Retinal pigment epithelial cell (primary cell): ENCODE measurements at regions not wholly inside any gene's neighbourhood (a gene's known extent, or its start where the extent isn't known, plus 50 kb on each side); places are given as distances from the start of the nearest gene placed in this dataset.
"Not testable (repeated sequence)": the region's sequence is repeated elsewhere in the genome, so short reads cannot be mapped to it uniquely, and the experiment has no call there.

Experiments used
- DNase-seq: peaks from one replicate; pipeline ENCODE4 v3.0.0-alpha.2; 2010; ENCODE audit warnings: low read depth
- H3K4me3 ChIP-seq: 2 replicates; pipeline ENCODE4 v1.5.1; 2011; ENCODE audit warnings: mild to moderate bottlenecking, low read length, control low read depth, moderate library complexity
- TF ChIP-seq, protein P1 (sequence below): conservative IDR thresholded peaks from 2 replicates; pipeline ENCODE4 v1.5.1; 2011; ENCODE audit warnings: low read depth, low read length, control low read depth, inconsistent platforms

DNA sequence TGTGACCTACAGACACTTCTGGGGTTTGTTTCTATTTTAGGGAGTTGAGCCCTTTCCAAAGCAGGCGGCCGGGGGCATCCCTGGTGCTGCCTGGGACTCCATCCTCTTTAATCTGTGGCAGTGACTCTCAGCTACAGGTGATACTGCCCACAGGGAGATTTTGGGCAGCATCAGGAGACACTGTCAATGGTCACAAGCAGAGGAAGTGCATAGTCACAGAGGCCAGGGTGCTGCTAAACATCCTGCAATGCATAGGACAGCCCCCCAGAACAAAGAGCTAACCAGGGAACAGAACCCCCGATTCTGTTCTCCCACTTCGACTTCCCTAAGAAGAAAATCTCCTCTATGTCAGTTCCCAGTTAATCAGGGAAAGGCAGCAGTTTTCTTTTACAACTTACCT is 66.2 kb downstream of the TEX35 start:
- no peak for DNase-seq
- TF ChIP-seq, protein P1, sequence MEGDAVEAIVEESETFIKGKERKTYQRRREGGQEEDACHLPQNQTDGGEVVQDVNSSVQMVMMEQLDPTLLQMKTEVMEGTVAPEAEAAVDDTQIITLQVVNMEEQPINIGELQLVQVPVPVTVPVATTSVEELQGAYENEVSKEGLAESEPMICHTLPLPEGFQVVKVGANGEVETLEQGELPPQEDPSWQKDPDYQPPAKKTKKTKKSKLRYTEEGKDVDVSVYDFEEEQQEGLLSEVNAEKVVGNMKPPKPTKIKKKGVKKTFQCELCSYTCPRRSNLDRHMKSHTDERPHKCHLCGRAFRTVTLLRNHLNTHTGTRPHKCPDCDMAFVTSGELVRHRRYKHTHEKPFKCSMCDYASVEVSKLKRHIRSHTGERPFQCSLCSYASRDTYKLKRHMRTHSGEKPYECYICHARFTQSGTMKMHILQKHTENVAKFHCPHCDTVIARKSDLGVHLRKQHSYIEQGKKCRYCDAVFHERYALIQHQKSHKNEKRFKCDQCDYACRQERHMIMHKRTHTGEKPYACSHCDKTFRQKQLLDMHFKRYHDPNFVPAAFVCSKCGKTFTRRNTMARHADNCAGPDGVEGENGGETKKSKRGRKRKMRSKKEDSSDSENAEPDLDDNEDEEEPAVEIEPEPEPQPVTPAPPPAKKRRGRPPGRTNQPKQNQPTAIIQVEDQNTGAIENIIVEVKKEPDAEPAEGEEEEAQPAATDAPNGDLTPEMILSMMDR, result no peak
- no peak overlapping the region for H3K4me3 ChIP-seq

DNA sequence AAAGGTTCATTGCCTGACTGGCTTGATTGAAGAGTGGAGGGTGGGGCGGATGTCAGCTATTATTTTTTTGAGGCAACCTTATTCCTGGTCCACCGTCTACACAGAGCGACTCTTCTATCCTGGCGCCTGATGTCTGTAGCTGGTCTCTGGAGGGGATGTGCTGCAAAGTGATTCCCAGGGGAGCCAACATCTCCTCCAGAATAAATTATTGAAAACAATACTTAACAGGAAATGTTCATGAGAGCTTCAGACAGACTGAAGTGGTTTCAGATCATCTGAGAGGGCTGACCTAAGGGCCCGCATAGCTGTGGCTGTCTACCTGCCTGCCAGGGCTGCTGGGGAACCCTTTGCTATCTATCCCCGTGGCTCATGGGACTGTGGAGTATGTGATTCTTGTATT is 66.7 kb downstream of the TEX35 start:
- TF ChIP-seq, protein P1, result no peak
- DNase-seq, result no peak
- H3K4me3 ChIP-seq, result no peak overlapping the region

DNA sequence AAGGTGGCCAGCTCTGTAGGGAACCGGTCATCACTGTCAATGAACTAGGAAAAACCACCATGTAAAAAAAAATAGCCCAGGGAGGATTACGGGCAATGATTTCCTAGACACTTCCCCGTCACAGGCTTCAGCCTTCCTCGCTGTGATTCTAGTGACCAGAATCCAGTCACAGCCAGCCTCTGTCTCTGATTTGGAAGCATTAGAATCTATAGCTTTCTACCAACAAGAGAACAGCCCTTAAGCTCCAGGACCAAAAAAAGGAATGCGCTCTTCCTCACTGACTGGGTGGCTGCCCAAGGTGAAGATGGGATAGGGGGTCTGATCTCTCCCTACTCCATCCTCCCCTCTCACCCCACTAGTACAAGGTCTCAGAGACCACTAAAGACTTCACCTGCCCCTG is 67.2 kb downstream of the TEX35 start:
- DNase-seq, result no peak
- TF ChIP-seq, protein P1, result no peak
- H3K4me3 ChIP-seq, result no peak overlapping the region

DNA sequence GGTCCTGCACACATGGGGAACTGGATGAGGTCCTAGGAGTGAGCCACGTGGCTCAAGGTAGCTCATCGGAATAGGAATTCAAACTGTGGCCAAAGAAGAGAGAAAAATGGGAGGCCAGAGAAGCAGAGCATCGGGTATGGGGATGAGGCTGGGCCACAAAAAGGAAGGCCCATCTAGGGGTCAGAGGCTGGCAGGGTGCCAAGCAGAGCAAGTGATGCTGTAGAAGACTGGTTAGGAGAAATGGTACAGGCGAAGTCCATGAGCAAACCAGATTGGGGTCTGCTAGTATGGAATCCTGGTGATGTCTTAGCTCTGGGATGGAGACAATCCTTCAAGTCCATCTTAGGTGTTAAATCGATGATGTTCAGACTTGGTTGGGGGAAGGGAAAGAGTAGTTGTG is 68.0 kb downstream of the TEX35 start:
- TF ChIP-seq, protein P1, result no peak
- no peak for DNase-seq
- no peak overlapping the region for H3K4me3 ChIP-seq

DNA sequence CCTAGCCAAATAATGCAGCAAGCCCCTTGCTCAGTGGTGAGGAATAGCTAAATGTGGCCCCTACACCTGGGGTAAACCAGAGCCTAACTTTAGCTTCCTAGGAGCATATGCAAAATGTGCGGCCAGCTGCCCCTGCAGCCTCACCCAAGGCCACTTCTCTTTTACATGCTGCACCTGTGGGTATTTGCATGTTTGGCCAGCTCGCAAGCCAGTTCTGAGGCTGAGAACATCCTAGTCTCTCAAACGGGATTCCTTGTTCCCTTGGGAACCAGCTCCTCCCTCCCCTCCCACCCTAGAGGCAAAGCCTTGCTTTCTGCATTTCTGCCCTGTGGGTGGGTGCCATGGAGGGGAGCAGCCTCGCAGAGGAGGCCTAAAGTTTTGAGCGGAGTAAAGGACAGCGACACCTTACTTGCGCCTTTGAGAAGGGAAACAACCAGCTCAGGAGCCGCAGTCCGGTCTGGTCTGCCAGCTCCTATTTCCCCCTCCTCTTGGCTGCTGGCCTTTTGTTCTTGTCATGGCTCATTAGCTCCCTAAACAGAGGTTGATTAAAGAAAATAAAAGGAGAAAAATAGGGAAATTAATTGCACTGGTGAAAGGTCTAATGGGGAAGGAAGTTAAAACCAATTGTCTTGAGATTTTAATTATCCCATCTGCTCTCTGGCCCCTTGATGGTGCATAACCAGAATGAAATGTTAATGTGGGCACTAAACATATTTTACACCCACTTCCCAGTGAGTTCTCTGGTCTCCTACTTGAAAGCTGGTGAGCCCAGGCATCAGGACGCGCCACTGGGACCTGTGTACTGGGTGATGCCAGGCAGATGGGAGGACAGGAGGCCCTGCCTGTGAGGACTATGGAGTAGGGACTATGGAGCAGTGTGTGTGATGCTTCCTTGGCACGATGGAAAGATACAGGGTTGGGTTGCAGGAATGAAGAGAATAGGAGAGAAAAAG is 68.7 kb downstream of the TEX35 start:
- no peak for DNase-seq
- TF ChIP-seq, protein P1, result no peak
- no peak overlapping the region for H3K4me3 ChIP-seq

DNA sequence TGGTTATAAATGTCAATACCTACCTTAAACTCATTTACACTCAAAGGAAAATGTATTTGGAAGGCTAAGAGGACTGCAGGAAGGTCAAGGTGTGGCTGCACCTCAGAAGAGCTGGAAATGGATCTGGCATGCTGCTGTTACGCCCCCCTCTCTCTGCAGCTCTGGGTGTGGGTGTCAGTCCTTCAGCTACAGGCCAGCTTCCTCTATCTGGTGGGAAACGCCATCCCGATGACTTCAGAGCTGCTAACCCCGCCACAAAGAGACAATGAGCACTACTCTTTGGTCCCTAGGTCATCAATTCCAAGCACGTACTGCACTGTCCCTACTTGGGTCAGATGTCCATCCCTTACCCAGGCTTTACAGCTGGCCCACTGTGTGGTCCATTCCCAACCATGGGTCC is 74.2 kb downstream of the TEX35 start:
- no peak overlapping the region for H3K4me3 ChIP-seq
- no peak for DNase-seq
- TF ChIP-seq, protein P1, result no peak

DNA sequence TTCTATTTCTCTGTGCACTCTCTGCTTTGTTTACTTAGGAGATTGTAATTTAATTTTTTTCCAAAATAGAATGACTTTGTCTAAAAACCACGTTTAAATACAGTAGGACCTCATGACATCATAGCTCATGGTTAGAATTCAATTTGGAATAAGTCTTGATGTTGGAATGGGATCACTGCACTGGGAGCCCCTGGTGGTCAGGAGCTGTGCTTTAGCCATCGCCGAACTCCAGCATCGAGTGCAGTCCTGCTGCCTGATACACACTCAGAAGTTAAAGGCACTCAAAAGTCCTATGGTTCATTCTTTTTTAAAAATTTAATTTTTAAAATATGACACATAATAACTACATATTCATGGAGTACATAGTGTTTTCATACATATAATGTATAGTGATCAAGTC is 75.1 kb downstream of the TEX35 start:
- H3K4me3 ChIP-seq, result no peak overlapping the region
- DNase-seq, result no peak
- TF ChIP-seq, protein P1, result peak; percentile 3

DNA sequence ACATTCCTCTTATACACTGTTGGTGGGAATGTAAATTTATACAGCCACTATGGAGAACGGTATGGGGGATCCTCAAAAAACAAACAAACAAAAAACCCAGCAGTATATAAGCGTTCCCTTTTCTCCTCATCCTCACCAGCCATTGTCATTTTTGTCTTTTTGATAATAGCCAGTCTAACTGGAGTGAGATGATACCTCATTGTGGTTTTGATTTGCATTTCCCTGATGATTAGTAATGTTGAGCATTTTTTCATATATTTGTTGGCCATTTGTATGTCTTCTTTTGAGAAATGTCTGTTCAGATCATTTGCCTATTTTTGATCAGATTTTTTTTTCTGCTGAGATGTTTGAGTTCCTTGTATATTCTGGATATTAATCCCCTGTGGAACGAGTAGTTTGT is 76.1 kb downstream of the TEX35 start:
- H3K4me3 ChIP-seq, DNase-seq: not testable (repeated sequence)

DNA sequence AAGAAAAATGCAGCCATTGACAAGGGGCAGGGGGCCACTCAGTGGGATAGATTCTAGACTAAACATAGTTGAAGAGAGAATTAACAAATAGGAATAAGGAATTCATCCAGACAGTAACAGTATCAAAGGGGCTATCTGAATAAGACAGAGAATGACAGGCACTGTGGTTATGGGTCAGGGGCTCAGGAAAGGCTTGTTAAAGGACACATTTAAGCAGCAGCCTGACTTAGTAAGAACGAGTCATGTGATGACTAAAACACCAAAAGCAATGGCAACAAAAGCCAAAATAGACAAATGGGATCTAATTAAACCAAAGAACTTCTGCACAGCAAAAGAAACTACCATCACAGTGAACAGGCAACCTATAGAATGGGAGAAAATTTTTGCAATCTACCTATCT is 78.9 kb downstream of the TEX35 start:
- not testable (repeated sequence) for H3K4me3 ChIP-seq, DNase-seq
